ENCODE measurements at regions not wholly inside any gene's neighbourhood (a gene's known extent, or its start where the extent isn't known, plus 50 kb on each side); places are given as distances from the start of the nearest gene placed in this dataset.

GRCh38 chr1:95974586-95974985 lies 740.6 kb downstream of the RWDD3 start:
- in situ Hi-C loops (cut with MboI) (no loop called here), intact Hi-C loops (cut with micrococcal nuclease) (no loop called here)
- no peaks in the 10 kb centered on the region for H3K9me3 ChIP-seq (replicated peaks; ENCODE audit: control insufficient read depth, insufficient read depth, low read depth, low read length)
- no peak overlapping the region for H3K27ac ChIP-seq (ENCODE audit: extremely low read depth, low read depth, low read length)
- H3K27me3 ChIP-seq (ENCODE audit: control insufficient read depth in 2 of 2, insufficient read depth in 2 of 2, low read length in 2 of 2), result no peaks in the 10 kb centered on the region
- no peak overlapping the region for H3K4me3 ChIP-seq
- H3K4me1 ChIP-seq (replicated peaks in 1 of 2; ENCODE audit: control insufficient read depth in 2 of 2, insufficient read depth in 2 of 2, low read length in 2 of 2), result no peaks in the 10 kb centered on the region
- ChIA-PET POLR2A (no interaction called here), CTCF (ENCODE audit: low intra/inter-chr PET ratio) (no interaction called here)
- no peak overlapping the region for H2AFZ ChIP-seq (ENCODE audit: low read depth, low read length)
- no peaks in the 10 kb centered on the region for H3K9me1 ChIP-seq (ENCODE audit: control insufficient read depth, insufficient read depth, low read length)
- ATAC-seq (no peak), FAIRE-seq (no peak), DNase-seq (ENCODE audit: extremely low read depth in 1 of 4, low spot score in 3 of 4) (no peak)
- H3K36me3 ChIP-seq (ENCODE audit: control insufficient read depth, insufficient read depth, low read length), result no peaks in the 10 kb centered on the region
- TF ChIP-seq NR3C1 (CRISPR knock-in tag; IDR thresholded peaks at IDR 0.05), result no peak
- TF ChIP-seq ZNF699 (CRISPR knock-in tag; IDR thresholded peaks at IDR 0.05; ENCODE audit: insufficient replicate concordance), result no peak
- TF ChIP-seq CLOCK (CRISPR knock-in tag; IDR thresholded peaks at IDR 0.05; ENCODE audit: borderline replicate concordance), result no peak
- no peak for TF ChIP-seq MED1 (CRISPR knock-in tag; IDR thresholded peaks at IDR 0.05; ENCODE audit: borderline replicate concordance)
- no peak for TF ChIP-seq NUFIP1 (IDR thresholded peaks at IDR 0.05; ENCODE audit: partially characterized antibody)
- no peak for TF ChIP-seq GTF2A2 (tag; IDR thresholded peaks at IDR 0.05)
- TF ChIP-seq SIN3A (IDR thresholded peaks at IDR 0.05; ENCODE audit: borderline replicate concordance in 2 of 2, control insufficient read depth in 1 of 2, low read depth in 2 of 2, low read length in 2 of 2), result no peak
- no peak for TF ChIP-seq NCOR1 (IDR thresholded peaks at IDR 0.05)
- TF ChIP-seq SREBF1 (IDR thresholded peaks at IDR 0.05; ENCODE audit: borderline replicate concordance, low read depth, low read length), result no peak
- TF ChIP-seq TBP (optimal IDR thresholded peaks at IDR 0.05; ENCODE audit: low read depth, low read length), result no peak
- TF ChIP-seq HBP1 (CRISPR knock-in tag; IDR thresholded peaks at IDR 0.05), result no peak
- no peak for TF ChIP-seq ZNF3 (CRISPR knock-in tag; IDR thresholded peaks at IDR 0.05)
- H3K4me2 ChIP-seq (ENCODE audit: insufficient read depth, low read length), result no peak overlapping the region
- H3K79me2 ChIP-seq (ENCODE audit: control insufficient read depth, insufficient read depth, low read length), result no peaks in the 10 kb centered on the region
- no peak overlapping the region for H3K9ac ChIP-seq (ENCODE audit: insufficient read depth in 1 of 2, low read depth in 2 of 2, low read length in 2 of 2)
- no TSS peak for BruUV-seq (replicated peaks)
- no peaks in the 10 kb centered on the region for H4K20me1 ChIP-seq (replicated peaks; ENCODE audit: control insufficient read depth, insufficient read depth, low read length)
